PC-9 (cell line): ENCODE measurements at regions not wholly inside any gene's neighbourhood (a gene's known extent, or its start where the extent isn't known, plus 50 kb on each side); places are given as distances from the start of the nearest gene placed in this dataset.

ENCODE experiments used
- BruUV-seq: library from RNA; stranded (reverse); fragments of 400-500 nt; replicated peaks from 2 replicates; lab custom pipeline; 2021; lab: Mats Ljungman, UMichigan
- CTCF ChIA-PET: fragments of 300-600 bp; sonication (Branson Sonifier 250); formaldehyde crosslinking; loops from one replicate; lab custom pipeline; 2022; ENCODE audit warnings: antibody characterized with exemption; lab: Charles Lee
- POLR2A ChIA-PET: fragments of 300-600 bp; sonication (Branson Sonifier 250); formaldehyde crosslinking; loops from one replicate; lab custom pipeline; 2022; ENCODE audit warnings: antibody characterized with exemption; ENCODE audit not compliant: unreplicated experiment; lab: Charles Lee
- DNase-seq, 2 experiments: peaks; one replicate each; pipeline versions ENCODE4 v3.0.0 to v3.0.0-alpha.2; 2015 to 2022; ENCODE audit warnings: mixed read lengths in 1 of 2
- H2AFZ ChIP-seq: fragments of 200-600 bp; sonication (generic); 2 replicates; pipeline ENCODE4 v1.8.1; 2017; ENCODE audit warnings: antibody characterized with exemption
- H3F3A ChIP-seq: fragments of 200-600 bp; sonication (generic); 2 replicates; pipeline ENCODE4 v1.8.1; 2017; ENCODE audit warnings: antibody characterized with exemption, mild to moderate bottlenecking, low read depth; ENCODE audit not compliant: insufficient read depth
- H3K27ac ChIP-seq: fragments of 200-600 bp; sonication (generic); 2 replicates; pipeline ENCODE4 v1.6.1; 2016; ENCODE audit warnings: mixed run types
- H3K27me3 ChIP-seq: fragments of 200-600 bp; sonication (generic); 2 replicates; pipeline ENCODE4 v1.6.1; 2016; ENCODE audit warnings: low read depth, mixed run types; ENCODE audit not compliant: insufficient read depth
- H3K36me3 ChIP-seq: fragments of 200-600 bp; sonication (generic); 2 replicates; pipeline ENCODE4 v1.6.1; 2016; ENCODE audit warnings: low read depth, mixed run types
- H3K4me1 ChIP-seq: fragments of 200-600 bp; sonication (generic); replicated peaks from 2 replicates; pipeline ENCODE4 v1.6.1; 2016; ENCODE audit warnings: mixed run types; ENCODE audit not compliant: insufficient read depth
- H3K4me2 ChIP-seq: fragments of 200-600 bp; sonication (generic); 2 replicates; pipeline ENCODE4 v1.6.1; 2017; ENCODE audit warnings: mixed run types
- H3K4me3 ChIP-seq: fragments of 200-600 bp; sonication (generic); 2 replicates; pipeline ENCODE4 v1.6.1; 2016; ENCODE audit warnings: mixed run types
- H3K79me2 ChIP-seq: fragments of 200-600 bp; sonication (generic); 2 replicates; pipeline ENCODE4 v1.6.1; 2017; ENCODE audit warnings: low read depth, mixed run types
- H3K9me2 ChIP-seq: fragments of 200-600 bp; sonication (generic); 2 replicates; pipeline ENCODE4 v1.8.1; 2017; ENCODE audit warnings: mild to moderate bottlenecking; ENCODE audit not compliant: insufficient read depth
- H3K9me3 ChIP-seq: fragments of 200-600 bp; sonication (generic); 2 replicates; pipeline ENCODE4 v1.8.1; 2016; ENCODE audit warnings: low read depth; ENCODE audit not compliant: insufficient read depth
- H4K20me1 ChIP-seq: fragments of 200-600 bp; sonication (generic); 2 replicates; pipeline ENCODE4 v1.8.1; 2017; ENCODE audit not compliant: insufficient read depth
- EZH2 ChIP-seq: fragments of 200-600 bp; sonication (generic); IDR thresholded peaks from 2 replicates; pipeline ENCODE4 v1.8.0; 2017; ENCODE audit warnings: antibody characterized with exemption, low read depth
- intact Hi-C: fragments of 100-400 bp; cut with micrococcal nuclease; formaldehyde crosslinking; loops from one replicate; pipeline ENCODE4 v1.10.0; 2022; ENCODE audit not compliant: unreplicated experiment
- TF ChIP-seq, protein P1 (sequence below): fragments of 200-600 bp; sonication (generic); conservative IDR thresholded peaks from 2 replicates; pipeline ENCODE4 v1.6.1; 2017; ENCODE audit warnings: mixed run types, antibody characterized with exemption, mild to moderate bottlenecking, moderate library complexity

DNA sequence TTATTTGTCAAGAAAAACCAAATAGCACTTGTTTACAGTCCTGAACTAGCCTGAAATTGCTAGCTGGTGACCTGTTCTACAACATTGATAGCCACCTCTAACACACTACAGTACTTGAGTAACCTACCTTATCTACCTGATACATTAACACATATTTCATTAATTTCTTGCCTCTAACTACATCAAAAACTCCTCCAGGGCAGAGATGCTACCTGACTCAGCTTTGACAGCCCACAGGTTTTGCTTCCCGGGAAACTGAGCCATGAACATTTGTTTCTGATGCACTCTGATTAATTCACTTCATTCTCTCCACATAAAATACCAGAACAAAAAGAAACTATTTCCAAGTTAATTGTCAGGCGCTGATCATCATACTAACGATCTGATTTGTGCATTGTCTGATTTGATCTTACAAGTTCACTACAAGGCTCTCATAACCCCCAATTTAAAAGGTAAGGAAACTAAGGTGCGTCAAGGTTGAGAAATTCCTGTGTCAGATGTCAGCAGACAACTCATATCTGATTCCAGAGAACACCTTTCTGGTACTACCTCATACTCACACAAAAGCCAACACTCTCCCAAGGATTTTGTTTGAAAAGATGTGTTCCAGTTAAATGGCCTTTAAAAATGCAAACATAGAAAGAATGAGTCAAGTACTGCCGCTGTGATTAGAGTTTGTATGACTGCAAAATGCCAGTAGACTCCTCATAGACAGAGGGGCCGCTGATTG, 768.7 kb downstream of the BCL11B start:
- POLR2A ChIA-PET = no interaction called here
- no peak for TF ChIP-seq EZH2
- TF ChIP-seq, protein P1, sequence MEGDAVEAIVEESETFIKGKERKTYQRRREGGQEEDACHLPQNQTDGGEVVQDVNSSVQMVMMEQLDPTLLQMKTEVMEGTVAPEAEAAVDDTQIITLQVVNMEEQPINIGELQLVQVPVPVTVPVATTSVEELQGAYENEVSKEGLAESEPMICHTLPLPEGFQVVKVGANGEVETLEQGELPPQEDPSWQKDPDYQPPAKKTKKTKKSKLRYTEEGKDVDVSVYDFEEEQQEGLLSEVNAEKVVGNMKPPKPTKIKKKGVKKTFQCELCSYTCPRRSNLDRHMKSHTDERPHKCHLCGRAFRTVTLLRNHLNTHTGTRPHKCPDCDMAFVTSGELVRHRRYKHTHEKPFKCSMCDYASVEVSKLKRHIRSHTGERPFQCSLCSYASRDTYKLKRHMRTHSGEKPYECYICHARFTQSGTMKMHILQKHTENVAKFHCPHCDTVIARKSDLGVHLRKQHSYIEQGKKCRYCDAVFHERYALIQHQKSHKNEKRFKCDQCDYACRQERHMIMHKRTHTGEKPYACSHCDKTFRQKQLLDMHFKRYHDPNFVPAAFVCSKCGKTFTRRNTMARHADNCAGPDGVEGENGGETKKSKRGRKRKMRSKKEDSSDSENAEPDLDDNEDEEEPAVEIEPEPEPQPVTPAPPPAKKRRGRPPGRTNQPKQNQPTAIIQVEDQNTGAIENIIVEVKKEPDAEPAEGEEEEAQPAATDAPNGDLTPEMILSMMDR = no peak
- no peaks in the 10 kb centered on the region for H3F3A ChIP-seq

DNA sequence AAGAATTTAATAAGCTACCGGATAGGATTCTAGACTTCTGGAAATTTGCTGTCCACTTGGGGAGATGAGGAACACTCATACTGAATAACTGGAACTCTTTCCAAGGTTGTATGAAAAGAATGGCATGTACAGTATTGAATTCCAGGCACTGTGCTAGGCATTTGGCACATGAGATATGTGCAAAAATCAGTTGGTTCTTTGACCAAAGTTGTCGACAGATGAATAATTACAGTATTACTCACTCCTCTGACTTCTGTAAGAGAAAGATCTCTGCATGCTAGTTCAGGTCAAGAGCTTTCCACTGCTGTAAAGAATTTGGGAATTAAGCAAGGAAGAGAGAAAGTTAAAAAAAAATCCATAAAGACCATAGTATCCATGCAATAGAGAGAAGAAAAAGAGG, 764.7 kb downstream of the BCL11B start:
- no peak overlapping the region for H3K4me3 ChIP-seq
- no peak for TF ChIP-seq EZH2
- TF ChIP-seq, protein P1 = no peak
- no peaks in the 10 kb centered on the region for H3K4me1 ChIP-seq
- intact Hi-C loops = no loop called here
- no peak overlapping the region for H3K4me2 ChIP-seq
- no TSS peak for BruUV-seq
- DNase-seq = no peak
- no peaks in the 10 kb centered on the region for H3K9me3 ChIP-seq
- POLR2A ChIA-PET = no interaction called here
- 0 out of 2 replicates have a peak, but pooled peaks cover 4% of the 10 kb centered on the region for H3K27me3 ChIP-seq
- H2AFZ ChIP-seq = no peak overlapping the region
- H3F3A ChIP-seq = no peaks in the 10 kb centered on the region
- CTCF ChIA-PET = no interaction called here
- H3K9me2 ChIP-seq = no peaks in the 10 kb centered on the region
- no peaks in the 10 kb centered on the region for H3K79me2 ChIP-seq
- H3K27ac ChIP-seq = no peak overlapping the region
- H4K20me1 ChIP-seq = no peaks in the 10 kb centered on the region
- no peaks in the 10 kb centered on the region for H3K36me3 ChIP-seq

More for the DNA sequence above, 768.7 kb downstream of the BCL11B start:
- BruUV-seq = no TSS peak
- Histone ChIP-seq H3K4me2 (no peak overlapping the region), H3K27me3 (no peaks in the 10 kb centered on the region), H3K9me3 (no peaks in the 10 kb centered on the region), H2AFZ (no peak overlapping the region), H3K36me3 (no peaks in the 10 kb centered on the region), H3K9me2 (no peaks in the 10 kb centered on the region), H3K4me1 (no peaks in the 10 kb centered on the region), H3K27ac (no peak overlapping the region), H3K79me2 (no peaks in the 10 kb centered on the region), H3K4me3 (no peak overlapping the region), H4K20me1 (no peaks in the 10 kb centered on the region)
- CTCF ChIA-PET = no interaction called here
- intact Hi-C loops = no loop called here
- no peak for DNase-seq

DNA sequence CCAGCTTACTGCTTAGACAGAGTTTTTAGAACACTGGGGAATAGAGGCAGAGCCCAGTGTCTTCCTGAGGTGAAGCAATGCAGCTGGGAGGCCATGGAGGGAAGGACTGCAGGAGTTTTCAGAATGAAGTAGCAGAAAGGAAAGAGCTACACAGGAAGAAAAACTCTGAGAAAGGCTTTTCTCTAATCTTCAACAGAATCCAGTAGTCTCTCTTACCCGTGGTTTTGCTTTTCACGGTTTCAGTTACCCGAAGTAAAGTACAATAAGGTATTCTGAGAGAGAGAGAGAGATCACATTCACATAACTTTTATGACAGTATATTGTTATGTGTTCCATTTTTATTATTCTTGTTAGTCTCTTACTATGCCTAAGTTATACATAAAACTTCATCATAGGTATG, 761.6 kb downstream of the BCL11B start:
- H3K79me2 ChIP-seq = no peaks in the 10 kb centered on the region
- H3K36me3 ChIP-seq = no peaks in the 10 kb centered on the region
- intact Hi-C loops = no loop called here
- H4K20me1 ChIP-seq = no peaks in the 10 kb centered on the region
- H3K4me3 ChIP-seq = no peak overlapping the region
- H3K9me2 ChIP-seq = no peaks in the 10 kb centered on the region
- no TSS peak for BruUV-seq
- CTCF ChIA-PET = no interaction called here
- H3K27ac ChIP-seq = no peak overlapping the region
- H3F3A ChIP-seq = no peaks in the 10 kb centered on the region
- H2AFZ ChIP-seq = no peak overlapping the region
- POLR2A ChIA-PET = no interaction called here
- H3K27me3 ChIP-seq = 0 out of 2 replicates have a peak, but pooled peaks cover 4% of the 10 kb centered on the region
- H3K9me3 ChIP-seq = no peaks in the 10 kb centered on the region
- no peak for DNase-seq
- H3K4me1 ChIP-seq = no peaks in the 10 kb centered on the region
- TF ChIP-seq, protein P1 = no peak
- no peak for TF ChIP-seq EZH2
- H3K4me2 ChIP-seq = no peak overlapping the region
